NCI-H446 (cell line): ENCODE measurements at regions not wholly inside any gene's neighbourhood (a gene's known extent, or its start where the extent isn't known, plus 50 kb on each side); places are given as distances from the start of the nearest gene placed in this dataset.
A peak's percentile ranks its signal among the peaks of the same experiment; 100 is the strongest.
"Not testable (repeated sequence)": the region's sequence is repeated elsewhere in the genome, so short reads cannot be mapped to it uniquely, and the experiment has no call there.

Experiments
- DNase-seq, 2 experiments: peaks; one replicate each; lab custom pipeline; 2025; lab: John Stamatoyannopoulos, UW

DNA sequence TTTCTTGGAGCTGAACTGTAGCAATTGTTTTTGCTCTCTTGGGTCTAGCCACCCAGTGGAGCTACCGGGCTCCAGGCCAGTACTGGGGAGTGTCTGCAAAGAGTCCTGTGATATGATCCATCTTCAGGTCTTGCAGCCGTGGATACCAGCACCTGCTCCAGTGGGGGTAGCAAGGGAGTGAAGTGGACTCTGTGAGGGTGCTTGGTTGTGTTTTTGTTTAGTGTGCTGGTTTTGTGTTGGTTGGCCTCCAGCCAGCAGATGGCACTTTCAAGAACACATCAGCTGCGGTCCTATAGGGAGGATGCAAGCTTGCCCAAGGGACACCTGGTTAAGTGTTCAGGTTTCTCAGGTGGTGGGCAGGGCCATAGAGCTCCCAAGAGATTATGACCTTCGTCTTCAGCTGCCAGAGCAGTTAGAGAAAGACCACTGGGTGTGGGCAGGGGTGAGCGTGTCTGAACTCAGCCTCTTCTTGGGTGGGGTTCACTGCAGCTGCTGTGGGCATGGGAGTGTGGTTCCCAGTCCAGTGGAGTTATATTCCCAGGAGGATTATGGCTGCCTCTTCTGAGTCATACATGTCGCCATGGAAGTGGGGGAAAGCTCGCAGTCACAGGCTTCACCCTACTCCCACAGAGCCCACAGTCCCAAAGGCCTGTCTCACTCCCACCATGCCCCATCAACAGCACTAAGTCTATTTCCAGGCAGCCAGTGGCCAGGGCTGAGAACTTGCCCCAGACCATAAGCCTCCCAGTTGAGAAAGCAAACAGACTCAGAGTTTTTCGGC lies 811.6 kb downstream of the GLUD2 start:
- DNase-seq, result no peak

DNA sequence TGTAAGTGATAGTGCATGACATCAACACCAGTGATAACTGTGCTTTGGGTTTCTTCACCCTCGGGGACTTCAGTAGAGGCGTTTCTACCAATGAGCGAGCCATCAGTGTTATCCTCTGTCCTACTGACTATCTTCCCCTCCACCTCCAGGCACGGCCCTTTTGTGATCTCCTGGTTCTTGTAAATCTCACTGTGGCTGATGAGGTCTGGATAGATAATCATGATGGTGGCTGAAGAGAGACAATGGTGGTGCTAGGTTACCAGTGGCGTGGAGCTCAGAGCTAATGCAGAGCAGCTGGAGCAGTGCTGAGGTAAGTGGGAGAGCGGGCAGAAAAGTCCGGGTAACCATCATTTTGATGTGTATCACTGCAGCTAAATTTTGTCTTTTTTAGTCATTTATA lies 816.6 kb downstream of the GLUD2 start:
- DNase-seq, result no peak

DNA sequence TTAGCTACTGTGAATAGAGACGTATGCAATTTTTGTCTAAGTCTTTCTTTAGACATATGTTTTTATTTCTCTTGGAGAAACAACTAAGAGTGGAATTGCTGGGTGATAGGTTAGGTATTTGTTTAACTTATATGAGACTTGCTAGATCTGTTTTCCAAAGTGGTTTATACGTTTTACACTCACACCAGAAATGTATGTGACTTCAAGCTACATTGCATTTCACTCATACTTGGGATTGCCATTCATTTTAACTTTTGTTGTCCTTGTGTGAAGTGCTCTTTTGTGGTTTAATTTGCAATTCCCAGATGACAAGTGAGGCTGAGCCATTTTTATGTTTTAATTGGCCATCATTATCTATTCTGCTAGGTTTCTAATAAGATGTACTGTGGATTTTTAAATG lies 817.2 kb downstream of the GLUD2 start:
- no peak for DNase-seq

DNA sequence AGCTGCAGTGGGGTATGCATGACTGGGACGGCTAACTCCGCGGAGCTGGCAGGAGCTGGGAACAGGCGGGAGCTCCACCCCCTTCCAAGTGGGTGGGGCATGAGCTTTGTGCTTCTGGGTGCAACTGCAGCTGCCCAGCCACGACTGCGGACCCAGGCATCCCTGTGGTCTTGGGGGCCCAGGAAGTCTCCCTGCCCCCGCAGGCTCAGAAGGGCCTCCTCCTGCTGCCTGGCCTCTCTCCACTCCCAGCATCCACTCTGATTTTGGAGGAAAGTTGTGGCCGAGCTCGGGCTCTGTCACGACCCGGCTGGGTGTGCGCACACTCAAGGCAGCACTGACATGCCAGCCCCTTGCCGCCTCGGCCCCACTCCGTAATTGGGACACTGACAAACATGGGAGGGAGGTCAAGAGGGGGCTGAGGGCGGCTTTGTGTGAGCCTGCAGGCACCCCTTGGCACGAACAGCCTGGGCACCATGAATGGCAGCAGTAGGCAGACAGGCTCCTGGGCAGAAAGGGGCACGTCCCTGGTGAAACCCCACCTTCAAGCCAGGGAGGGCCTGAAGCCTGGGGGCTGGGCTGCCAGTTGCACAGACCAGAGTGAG lies 822.6 kb downstream of the GLUD2 start:
- DNase-seq, result no peak

DNA sequence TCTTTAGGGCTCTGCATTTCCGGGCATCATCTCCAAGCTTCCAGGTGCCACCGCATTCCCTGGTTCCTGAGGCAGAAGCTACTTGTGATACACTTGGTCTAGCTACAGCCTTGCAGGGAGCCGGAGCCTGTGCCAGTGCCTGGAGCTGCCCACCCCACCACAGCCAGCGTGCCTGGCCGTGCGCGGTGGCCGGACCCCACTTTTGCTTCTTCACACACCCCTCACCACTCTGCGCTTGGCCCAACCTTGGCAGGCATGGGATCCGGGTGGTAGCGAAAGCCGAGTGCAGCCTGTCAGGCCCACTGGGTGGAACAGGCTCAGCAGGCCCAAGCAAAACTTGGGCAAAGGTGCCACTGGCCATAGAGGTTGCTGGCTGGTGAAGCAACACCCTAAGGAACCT lies 823.7 kb downstream of the GLUD2 start:
- no peak for DNase-seq

DNA sequence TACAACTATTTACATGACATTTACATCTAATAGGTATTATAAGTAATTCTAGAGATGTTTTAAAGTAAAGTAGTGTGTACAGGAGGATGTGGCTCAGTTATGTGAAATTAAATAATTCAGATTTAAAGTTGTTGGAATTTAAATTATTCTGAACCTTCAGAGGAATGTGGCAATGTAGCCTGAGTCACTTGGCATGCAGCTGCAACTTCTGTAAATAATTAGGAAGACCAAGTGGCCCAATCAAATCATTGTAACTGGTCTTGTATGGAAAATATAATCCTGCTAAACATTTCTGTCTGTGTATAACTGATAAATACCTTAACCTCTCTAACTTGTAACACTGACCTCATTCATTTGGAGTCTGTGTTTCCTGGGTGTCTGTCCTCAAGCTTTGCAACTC lies 828.9 kb downstream of the GLUD2 start:
- DNase-seq, result no peak

DNA sequence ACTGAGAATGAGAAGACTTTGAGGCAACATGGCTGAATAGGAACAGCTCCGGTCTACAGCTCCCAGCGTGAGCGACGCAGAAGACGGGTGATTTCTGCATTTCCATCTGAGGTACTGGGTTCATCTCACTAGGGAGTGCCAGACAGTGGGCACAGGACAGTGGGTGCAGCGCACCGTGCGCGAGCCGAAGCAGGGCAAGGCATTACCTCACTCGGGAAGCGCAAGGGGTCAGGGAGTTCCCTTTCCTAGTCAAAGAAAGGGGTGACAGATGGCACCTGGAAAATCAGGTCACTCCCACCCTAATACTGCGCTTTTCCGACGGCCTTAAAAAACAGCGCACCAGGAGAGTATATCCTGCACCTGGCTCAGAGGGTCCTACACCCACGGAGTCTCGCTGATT lies 829.9 kb downstream of the GLUD2 start:
- DNase-seq, result not testable (repeated sequence)

DNA sequence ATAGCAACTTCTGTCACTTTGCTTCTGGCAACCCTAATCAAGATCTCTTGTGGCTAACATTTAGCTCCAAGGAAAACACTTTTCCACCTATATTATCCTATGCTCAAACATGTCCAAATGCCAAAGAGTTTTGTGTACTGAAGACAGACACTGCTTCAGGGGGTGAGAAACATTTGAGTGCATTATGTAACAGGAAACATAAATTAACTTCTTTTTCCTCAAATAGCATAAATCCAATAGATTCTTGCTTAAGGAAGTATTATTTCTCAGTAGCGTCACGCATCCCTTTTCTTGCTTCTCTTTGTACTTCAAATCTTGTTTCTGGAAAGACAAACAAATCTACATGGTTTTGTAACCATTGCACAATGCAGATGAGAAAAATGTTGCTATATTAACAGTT lies 839.1 kb downstream of the GLUD2 start:
- no peak for DNase-seq

DNA sequence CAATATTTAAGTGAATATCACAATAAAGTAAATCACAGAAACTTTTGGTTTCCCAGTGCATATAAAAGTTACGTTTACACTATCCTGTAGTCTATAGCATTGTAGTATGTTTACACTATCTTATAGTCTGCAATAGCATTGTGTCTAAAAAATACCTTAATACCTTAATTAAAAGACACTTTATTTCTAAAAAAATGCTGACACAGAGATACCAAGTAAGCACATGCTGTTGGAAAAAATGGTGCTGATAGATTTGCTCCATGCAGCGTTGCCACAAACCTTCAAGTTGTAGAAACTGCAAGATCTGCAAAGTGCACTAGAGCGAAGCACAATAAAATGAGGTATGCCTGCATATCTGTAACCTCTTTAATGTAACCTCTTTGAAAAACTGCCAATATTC lies 847.3 kb downstream of the GLUD2 start:
- no peak for DNase-seq

DNA sequence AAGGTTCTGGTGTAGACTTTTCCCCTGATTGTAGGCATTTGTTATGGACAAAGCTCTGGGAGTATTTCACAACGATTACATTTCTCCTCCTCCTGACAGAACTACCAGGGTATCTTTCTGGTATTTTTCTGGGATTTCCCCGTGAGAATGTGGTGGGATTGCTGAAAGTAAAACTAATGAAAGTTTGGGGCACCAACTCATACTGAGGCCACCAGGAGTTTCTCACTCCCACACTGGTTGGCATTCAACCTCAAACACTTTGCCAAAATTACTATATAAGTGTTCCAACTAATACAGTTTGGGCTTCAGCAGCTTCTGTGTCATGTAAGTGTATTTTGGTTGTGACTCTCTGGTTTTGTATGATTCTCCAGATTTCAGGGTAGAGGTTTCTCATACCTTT lies 855.1 kb downstream of the GLUD2 start:
- DNase-seq, result no peak

DNA sequence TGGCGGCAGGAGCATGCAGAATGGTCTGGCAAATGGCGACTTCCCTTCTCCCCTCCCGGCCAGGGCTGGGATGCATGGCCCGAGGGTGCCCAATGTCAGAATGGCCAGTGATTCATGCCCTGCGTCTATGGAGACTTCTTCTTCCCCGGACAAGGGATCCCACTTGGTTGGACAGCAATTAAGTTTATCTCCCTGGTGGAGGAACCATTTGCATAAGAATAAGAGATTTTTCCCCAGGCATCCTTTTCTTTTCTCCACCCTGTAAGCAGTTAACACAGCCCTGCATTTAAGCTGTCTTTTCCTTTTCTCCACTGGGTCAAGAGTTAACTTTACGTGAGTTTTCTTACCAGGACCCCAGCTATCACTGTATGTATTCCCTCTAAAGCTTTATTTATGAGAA lies 856.6 kb downstream of the GLUD2 start:
- no peak for DNase-seq

DNA sequence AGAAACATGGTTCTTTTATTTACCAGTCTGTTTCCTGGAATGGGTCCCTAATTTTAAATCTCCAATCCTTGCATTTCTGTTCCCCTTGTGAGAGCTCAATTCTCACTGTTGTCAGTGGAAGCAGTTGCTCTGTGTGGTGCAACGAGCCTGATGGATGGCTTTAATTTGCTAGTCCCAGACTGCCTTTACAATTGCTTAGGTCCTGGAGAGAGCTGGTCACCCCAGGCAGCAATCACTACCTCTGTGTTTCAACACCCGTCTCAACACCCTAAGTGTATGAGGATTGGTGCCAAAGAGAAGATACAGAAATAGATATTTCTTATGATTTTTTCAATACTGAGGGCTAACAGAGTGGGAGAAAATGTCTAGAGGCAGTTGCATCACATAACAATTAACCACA lies 873.8 kb downstream of the GLUD2 start:
- no peak for DNase-seq

DNA sequence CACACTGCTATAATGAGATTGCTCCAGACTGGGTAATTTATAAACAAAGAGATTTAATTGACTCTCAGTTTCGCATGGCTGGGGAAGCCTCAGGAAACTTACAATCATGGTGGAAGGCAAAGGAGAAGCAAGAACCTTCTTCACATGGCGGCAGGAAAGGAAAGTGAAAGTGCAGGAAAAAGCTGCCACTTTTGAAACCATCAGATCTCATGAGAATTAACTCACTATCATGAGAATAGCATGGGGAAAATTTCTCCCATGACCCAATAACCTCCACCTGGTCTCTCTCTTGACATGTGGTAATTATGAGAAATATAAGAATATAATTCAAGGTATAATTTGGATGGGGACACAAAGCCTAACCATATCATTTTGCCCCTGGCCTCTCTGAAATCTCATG lies 884.2 kb downstream of the GLUD2 start:
- no peak for DNase-seq

DNA sequence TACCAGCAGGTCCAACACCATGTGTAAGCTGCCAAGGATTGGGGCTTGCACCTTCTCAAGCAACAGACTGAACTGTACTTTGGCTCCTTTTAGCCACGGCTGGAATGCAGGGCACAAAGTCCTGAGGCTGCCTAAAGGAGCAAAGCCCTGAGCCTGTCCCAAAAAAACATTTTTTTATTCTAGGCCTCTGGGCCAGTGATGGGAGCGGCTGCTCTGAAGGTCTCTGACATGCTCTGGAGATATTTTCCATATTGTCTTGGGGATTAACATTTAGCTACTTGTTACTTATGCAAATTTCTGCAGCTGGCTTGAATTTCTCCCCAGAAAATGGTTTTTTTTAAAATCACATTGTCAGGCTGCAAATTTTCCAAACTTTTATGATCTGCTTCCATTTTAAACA lies 885.3 kb downstream of the GLUD2 start:
- DNase-seq, result no peak

DNA sequence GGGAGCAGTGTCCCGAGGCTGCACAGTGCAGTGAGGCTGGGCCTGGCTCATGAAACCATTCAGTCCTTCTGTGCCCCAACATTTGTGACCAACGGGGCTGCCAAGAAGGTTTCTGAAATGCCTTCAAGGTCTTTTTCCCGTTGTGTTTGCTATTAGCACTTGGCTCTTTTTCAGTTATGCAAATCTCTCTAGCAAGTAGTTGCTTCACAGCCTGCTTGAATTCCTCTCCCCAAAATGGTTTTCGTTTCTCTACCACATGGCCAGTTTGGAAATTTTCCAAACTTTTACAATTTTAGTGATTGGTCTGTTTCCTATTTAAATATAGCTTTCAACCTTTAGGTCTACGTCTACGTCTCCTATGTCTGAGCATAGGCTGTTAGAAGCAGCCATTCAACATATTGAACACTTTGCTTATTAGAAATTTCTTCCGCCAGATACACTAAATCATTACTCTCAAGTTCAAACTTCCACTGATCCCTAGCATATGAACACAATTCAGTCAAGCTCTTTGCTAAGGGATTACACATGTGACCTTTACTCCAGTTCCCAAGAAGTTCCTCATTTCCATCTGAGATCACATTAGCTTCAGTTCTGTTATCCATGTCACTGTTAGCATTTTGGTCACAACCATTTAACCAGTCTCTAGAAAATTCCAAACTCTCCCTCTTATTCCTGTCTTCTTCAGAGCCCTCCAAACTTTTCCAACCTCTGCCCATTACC lies 901.8 kb downstream of the GLUD2 start:
- peak in 1 of 2 experiments; percentile 24 for DNase-seq

DNA sequence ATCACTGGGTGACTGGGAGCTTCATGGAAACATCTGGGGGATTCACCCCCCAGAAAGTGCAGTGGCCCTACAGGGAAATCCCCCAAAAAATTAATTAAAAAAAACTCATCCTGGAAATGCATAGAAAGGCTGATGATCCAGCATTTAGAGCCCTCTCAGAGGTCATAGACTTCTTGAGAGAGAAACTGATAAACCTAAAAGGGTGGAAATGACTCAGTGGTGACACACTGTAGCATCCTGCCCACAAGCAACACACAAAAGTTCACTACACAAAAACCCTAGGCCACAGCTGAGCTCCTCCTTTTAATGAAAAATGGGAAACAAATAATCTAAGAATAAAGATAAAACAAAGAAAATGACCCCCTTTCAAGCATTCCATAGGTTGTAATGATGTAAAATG lies 911.5 kb downstream of the GLUD2 start:
- DNase-seq, result no peak

DNA sequence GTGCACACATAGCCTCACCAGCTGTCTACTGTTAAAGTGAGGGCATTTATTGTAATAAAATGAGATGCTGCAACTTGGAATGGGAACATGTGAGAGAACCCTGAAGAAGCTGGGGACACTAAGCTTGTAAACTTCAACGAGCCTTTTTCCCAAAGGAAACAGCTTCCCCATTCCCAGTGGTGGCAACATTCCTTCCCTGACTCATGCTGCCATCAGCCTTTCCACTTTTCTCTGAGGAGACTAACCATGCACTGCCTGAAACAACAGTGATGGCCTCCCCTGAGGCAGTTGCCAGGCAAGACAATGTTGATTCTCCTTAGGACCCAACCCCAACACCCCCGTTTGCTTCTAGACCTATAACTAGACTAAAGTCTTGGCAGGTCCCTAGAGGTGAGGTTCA lies 928.3 kb downstream of the GLUD2 start:
- no peak for DNase-seq

DNA sequence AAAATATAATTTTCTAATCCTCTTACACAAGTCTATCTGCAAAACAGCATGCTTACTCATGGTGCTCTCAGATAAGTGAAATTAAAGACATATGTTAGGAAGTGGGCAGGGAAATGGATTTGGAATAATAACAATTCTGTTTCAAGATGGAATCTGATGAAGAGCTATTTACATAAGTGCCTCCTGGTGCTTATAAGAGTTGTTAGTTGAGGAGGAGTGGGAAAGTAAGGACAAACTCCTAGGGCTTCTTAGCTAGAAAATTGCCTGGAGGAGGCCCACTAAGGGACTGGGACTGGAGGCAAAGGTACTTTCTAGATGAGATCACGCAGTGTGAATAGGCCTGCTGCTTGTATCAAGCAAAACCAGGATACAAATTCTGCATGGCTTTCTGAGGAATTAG lies 939.8 kb downstream of the GLUD2 start:
- no peak for DNase-seq

DNA sequence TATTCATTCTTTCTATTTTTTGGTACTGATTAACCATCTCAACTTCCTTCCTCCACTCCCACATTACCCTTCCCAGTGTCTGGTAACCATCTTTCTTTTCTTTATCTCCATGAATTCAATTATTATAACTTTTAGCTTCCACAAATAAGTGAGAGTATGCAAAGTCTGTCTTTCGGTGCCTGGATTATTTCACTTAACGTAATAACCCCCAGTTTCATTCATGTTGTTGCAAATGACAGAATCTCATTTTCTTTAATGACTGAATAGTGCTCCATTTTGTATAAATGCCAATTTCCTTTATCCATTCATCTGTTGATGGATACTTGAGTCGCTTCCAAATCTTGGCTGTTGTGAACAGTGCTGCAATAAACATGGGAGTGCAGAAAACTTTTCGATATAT lies 940.4 kb downstream of the GLUD2 start:
- DNase-seq, result no peak

DNA sequence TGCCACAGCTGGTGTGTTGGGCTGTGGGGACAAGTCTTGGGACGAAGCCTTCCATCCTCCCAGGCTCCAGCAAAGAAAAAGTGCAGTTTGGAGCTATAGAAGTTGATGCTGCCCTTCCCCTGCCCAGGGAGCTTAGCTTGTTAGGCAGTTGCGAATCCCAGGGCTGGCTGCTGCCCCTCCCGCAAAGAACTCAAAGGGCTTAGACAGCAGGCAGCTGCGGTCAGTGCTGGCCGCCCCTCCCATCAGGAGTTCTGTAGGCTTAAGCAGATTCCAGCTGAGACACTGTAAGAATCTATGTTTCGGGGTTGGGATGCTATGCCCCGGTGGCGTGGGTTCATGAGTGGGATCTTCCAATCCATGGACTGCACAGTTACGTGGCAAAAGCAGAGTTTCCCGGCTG lies 956.7 kb downstream of the GLUD2 start:
- DNase-seq, result no peak

DNA sequence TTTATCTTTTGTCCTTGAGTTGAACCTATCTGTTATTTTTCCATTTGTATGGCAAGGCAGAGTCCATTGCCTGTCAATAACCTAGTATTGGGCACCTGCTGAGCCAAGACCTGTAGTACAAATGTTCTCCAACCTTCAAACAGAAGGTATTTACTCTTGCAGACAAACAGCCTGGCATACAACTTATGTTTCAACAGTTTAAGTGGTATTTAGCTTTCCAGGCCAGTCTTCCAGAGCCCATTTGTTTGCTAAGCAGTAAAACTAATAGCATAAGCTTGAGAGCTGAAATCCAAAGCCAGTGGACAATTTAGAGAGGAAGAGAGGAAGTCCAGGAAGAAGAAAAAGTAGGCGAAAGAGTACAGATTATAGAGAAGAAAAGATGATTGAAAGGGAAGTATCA lies 979.3 kb downstream of the GLUD2 start:
- no peak for DNase-seq

DNA sequence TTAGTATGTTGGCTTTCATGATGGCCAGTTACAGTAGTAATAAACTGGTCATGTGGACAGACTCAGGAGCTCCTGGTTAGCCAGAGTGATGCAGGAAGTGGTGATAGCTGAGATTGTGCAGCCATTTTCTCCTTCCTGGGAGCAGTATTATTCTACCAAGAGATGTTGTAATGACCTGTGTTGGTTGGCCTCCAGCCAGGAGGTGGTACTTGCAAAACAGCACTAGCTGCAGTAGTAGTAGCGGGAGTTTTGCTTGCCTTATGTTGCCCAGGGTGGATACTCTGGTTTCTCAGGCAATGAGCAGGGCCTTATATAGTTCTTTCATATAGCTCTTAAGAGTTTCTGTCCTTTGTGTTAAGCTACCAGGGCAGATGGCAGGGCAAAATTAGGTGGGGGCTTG lies 998.8 kb downstream of the GLUD2 start:
- no peak for DNase-seq

DNA sequence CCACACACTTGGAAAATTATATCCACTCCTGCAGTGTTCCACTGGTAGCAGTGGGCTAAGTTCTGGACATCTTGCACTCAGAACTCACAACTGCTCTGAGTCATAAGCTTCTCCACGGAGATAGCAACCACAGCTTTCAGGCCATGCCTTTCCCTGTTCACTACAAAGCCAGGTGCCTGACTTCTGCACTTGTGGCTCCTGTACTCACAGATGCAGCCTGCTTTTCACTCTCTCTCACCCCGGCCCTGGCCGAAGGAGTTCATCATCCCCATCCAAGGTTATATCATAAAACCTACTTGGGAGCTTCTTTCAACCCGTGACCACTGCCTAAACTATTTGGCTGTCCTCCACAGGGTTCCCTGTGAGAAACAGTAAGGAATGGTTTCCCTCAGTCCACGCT lies 999.4 kb downstream of the GLUD2 start:
- no peak for DNase-seq
